Lung (tissue), 11 donors: ENCODE measurements at regions not wholly inside any gene's neighbourhood (a gene's known extent, or its start where the extent isn't known, plus 50 kb on each side); places are given as distances from the start of the nearest gene placed in this dataset.

Experiments
- ATAC-seq: fragments of 200-7000 bp; cut with Tn5 transposase; one replicate; pipeline ENCODE4 v1.9.1; 2020; ENCODE audit warnings: moderate number of reproducible peaks; ENCODE audit not compliant: insufficient read depth, low FRiP score
- DNase-seq, 3 donors: peaks; one replicate each; pipeline ENCODE4 v3.0.0-alpha.2; 2013 to 2017
- H3K27ac ChIP-seq, 2 donors: one replicate each; pipeline ENCODE4 v1.5.1; 2013; ENCODE audit warnings: mild to moderate bottlenecking in 2 of 2, moderate library complexity in 2 of 2, control low read depth in 1 of 2, inconsistent platforms in 1 of 2, low read depth in 1 of 2, low read length in 1 of 2
- H3K27me3 ChIP-seq, 3 donors: one replicate each; pipeline ENCODE4 v1.5.1; 2013; ENCODE audit warnings: low read length in 2 of 3; ENCODE audit not compliant: control insufficient read depth in 3 of 3, insufficient read depth in 3 of 3
- H3K36me3 ChIP-seq, 4 donors: one replicate each; pipeline ENCODE4 v1.5.1; 2013; ENCODE audit warnings: low read length in 4 of 4, mild to moderate bottlenecking in 1 of 4, moderate library complexity in 1 of 4; ENCODE audit not compliant: control insufficient read depth in 4 of 4, insufficient read depth in 4 of 4
- H3K4me1 ChIP-seq, 5 donors: one replicate each; pipeline ENCODE4 v1.5.1; 2013; ENCODE audit warnings: low read length in 5 of 5, mild to moderate bottlenecking in 2 of 5, moderate library complexity in 1 of 5; ENCODE audit not compliant: control insufficient read depth in 5 of 5, insufficient read depth in 5 of 5
- H3K4me3 ChIP-seq: one replicate; pipeline ENCODE4 v1.5.1; 2013; ENCODE audit warnings: mild to moderate bottlenecking, control low read depth, moderate library complexity
- H3K9ac ChIP-seq, 2 donors: one replicate each; pipeline ENCODE4 v1.5.1; 2013; ENCODE audit warnings: low read length in 2 of 2, control low read depth in 1 of 2; ENCODE audit not compliant: insufficient read depth in 1 of 2
- H3K9me3 ChIP-seq, 4 donors: one replicate each; pipeline ENCODE4 v1.5.1; 2013; ENCODE audit warnings: low read length in 3 of 4, mild to moderate bottlenecking in 1 of 4, moderate library complexity in 1 of 4; ENCODE audit not compliant: control insufficient read depth in 4 of 4, insufficient read depth in 3 of 4
- WGBS, 2 donors: extraction: QIAGEN DNeasy Blood & Tissue Kit; methylation state at CpG; one replicate each; pipeline ENCODE4 v1.1.7; 2013; 5-methylcytosine and 5-hydroxymethylcytosine counted together
- TF ChIP-seq, protein P1 (sequence below): IDR thresholded peaks from 2 replicates; pipeline ENCODE4 v1.5.1; 2012; ENCODE audit warnings: mild to moderate bottlenecking; ENCODE audit errors: control extremely low read depth, extremely low read depth
- donor health status: control.
- donor health status: control.
- donor health status: Bipolar disorder and iron deficiency.
- donor health status: healthy.
- donor health status: DM: yes; HTN: yes; CAD: no.

DNA sequence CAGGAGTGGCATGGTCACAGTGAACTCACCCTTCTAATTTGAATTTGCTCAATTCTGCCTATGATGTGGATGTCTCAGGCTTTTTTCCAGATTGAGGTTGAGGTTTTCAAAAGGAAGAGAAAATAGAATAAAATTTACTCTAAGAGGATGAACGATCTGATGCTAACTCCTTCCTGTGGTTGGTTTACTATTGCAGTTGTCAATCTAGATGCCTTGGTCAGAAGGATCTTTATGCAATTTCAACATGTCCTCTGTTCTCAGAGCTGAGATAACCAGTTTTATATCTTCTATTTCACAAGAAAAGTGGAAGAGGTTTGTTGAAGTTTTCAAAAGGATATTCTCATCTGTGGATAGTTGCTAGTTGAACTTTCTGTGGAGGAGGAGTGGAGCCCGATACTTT lies 150.7 kb upstream of the WDR11 start:
- H3K9ac ChIP-seq = no peak overlapping the region
- no peaks in the 10 kb centered on the region for H3K36me3 ChIP-seq
- TF ChIP-seq, protein P1, sequence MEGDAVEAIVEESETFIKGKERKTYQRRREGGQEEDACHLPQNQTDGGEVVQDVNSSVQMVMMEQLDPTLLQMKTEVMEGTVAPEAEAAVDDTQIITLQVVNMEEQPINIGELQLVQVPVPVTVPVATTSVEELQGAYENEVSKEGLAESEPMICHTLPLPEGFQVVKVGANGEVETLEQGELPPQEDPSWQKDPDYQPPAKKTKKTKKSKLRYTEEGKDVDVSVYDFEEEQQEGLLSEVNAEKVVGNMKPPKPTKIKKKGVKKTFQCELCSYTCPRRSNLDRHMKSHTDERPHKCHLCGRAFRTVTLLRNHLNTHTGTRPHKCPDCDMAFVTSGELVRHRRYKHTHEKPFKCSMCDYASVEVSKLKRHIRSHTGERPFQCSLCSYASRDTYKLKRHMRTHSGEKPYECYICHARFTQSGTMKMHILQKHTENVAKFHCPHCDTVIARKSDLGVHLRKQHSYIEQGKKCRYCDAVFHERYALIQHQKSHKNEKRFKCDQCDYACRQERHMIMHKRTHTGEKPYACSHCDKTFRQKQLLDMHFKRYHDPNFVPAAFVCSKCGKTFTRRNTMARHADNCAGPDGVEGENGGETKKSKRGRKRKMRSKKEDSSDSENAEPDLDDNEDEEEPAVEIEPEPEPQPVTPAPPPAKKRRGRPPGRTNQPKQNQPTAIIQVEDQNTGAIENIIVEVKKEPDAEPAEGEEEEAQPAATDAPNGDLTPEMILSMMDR = no peak
- WGBS, 2 donors = 56 to 66% methylated on average over 2 of the region's 2 CpGs
- H3K4me3 ChIP-seq = no peak overlapping the region
- ATAC-seq (no peak), DNase-seq (no peak)
- H3K27me3 ChIP-seq = no peaks in the 10 kb centered on the region
- H3K4me1 ChIP-seq = no peaks in the 10 kb centered on the region
- peaks cover 0 to 13% (median 3%) of the 10 kb centered on the region in 4 donors for H3K9me3 ChIP-seq
- no peak overlapping the region for H3K27ac ChIP-seq

DNA sequence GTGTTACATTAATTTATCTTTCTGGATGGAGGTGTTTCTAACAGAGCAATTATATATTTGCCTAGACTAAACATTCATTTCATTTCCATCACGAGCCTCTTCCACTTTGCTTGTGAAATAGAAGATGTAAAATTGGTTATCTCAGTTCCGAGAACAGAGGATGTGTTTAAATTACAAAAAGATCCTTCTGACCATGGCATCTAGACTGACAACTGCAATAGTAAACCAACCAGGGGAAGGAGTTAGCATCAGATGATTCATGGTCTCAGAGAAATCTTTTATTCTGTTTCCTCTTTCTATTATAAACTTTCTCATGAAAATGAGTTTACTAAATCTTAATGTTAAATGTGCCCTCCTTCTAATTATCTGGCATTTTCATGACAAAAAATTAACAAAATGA lies 149.8 kb upstream of the WDR11 start:
- no peak for DNase-seq
- H3K27me3 ChIP-seq = no peaks in the 10 kb centered on the region
- TF ChIP-seq, protein P1 = no peak
- H3K9me3 ChIP-seq = peaks cover 0 to 13% (median 3%) of the 10 kb centered on the region in 4 donors
- 53 to 55% methylated on average over 2 of the region's 2 CpGs for WGBS, 2 donors
- H3K27ac ChIP-seq = no peak overlapping the region
- no peak for ATAC-seq
- H3K4me3 ChIP-seq = no peak overlapping the region
- H3K9ac ChIP-seq = no peak overlapping the region
- no peaks in the 10 kb centered on the region for H3K4me1 ChIP-seq
- no peaks in the 10 kb centered on the region for H3K36me3 ChIP-seq

DNA sequence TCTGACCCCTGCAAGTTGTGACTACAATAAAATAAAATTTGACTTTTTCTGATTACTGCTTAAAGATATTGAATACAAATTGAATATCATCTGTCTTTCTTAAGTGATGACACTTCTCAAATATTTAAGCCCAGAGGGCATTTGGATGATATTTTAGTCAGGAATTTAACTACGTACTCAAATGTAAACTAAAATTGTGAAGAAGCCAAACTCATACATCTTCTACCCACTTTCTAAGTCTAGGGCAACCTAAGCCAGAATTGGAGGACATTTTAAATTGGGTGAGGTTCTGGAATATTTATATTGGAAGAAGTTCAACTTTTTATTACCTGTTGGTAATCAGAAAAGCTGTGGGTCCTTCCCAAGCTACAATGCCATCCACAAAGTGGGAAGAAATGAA lies 149.1 kb upstream of the WDR11 start:
- 72 to 83% methylated on average over 1 of the region's 1 CpG for WGBS, 2 donors
- DNase-seq = no peak
- H3K4me1 ChIP-seq = no peaks in the 10 kb centered on the region
- H3K27ac ChIP-seq = no peak overlapping the region
- no peak overlapping the region for H3K4me3 ChIP-seq
- H3K27me3 ChIP-seq = no peaks in the 10 kb centered on the region
- no peaks in the 10 kb centered on the region for H3K36me3 ChIP-seq
- H3K9ac ChIP-seq = no peak overlapping the region
- peaks cover 0 to 13% (median 3%) of the 10 kb centered on the region in 4 donors for H3K9me3 ChIP-seq
- ATAC-seq = no peak
- TF ChIP-seq, protein P1 = no peak

DNA sequence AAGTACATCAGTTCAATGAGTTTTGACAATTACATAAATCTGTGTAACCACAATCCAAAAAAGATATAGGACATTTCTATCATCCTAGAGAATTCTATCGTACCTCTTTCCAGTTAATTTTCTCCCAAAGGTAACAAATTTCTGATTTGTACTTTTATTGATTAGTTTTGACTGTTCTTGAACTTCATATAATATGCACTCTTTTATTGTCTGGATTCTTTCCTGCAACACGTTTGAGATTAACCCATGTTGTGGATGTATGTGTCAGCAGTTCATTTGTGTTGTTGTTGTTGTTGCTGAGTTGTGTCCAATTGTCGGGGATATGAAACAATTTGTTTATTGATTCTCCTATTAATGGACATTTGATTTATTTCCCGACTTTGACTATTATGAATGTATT lies 145.9 kb upstream of the WDR11 start:
- Histone ChIP-seq H3K9ac (no peak overlapping the region), H3K9me3 (peaks cover 0 to 3% (median 0%) of the 10 kb centered on the region in 4 donors), H3K36me3 (no peaks in the 10 kb centered on the region), H3K4me1 (no peaks in the 10 kb centered on the region), H3K4me3 (no peak overlapping the region), H3K27ac (no peak overlapping the region), H3K27me3 (no peaks in the 10 kb centered on the region)
- TF ChIP-seq, protein P1 = no peak
- DNase-seq = no peak
- WGBS, 2 donors = 75 to 90% methylated on average over 4 of the region's 4 CpGs
- no peak for ATAC-seq
